Neural progenitor cell (in vitro differentiated cells): ENCODE measurements at regions not wholly inside any gene's neighbourhood (a gene's known extent, or its start where the extent isn't known, plus 50 kb on each side); places are given as distances from the start of the nearest gene placed in this dataset.

ENCODE experiments used
- CTCF ChIP-seq: fragments of 200-600 bp; sonication (generic); IDR thresholded peaks from 2 replicates; pipeline ENCODE4 v1.5.1; 2017; ENCODE audit warnings: antibody characterized with exemption, mild to moderate bottlenecking
- EZH2 ChIP-seq: fragments of 200-600 bp; sonication (generic); IDR thresholded peaks from 2 replicates; pipeline ENCODE4 v1.6.1; 2017; ENCODE audit warnings: antibody characterized with exemption, mild to moderate bottlenecking, moderate library complexity
- EZH2phosphoT487 ChIP-seq: fragments of 200-600 bp; sonication (generic); IDR thresholded peaks from 2 replicates; pipeline ENCODE4 v1.6.1; 2017; ENCODE audit warnings: antibody characterized with exemption

GRCh38 chr2:43149482-43150107, 76.8 kb downstream of the ZFP36L2 start:
- TF ChIP-seq EZH2, result no peak
- TF ChIP-seq CTCF, result no peak
- no peak for TF ChIP-seq EZH2phosphoT487
